ENCODE measurements at regions not wholly inside any gene's neighbourhood (a gene's known extent, or its start where the extent isn't known, plus 50 kb on each side); places are given as distances from the start of the nearest gene placed in this dataset.

DNA sequence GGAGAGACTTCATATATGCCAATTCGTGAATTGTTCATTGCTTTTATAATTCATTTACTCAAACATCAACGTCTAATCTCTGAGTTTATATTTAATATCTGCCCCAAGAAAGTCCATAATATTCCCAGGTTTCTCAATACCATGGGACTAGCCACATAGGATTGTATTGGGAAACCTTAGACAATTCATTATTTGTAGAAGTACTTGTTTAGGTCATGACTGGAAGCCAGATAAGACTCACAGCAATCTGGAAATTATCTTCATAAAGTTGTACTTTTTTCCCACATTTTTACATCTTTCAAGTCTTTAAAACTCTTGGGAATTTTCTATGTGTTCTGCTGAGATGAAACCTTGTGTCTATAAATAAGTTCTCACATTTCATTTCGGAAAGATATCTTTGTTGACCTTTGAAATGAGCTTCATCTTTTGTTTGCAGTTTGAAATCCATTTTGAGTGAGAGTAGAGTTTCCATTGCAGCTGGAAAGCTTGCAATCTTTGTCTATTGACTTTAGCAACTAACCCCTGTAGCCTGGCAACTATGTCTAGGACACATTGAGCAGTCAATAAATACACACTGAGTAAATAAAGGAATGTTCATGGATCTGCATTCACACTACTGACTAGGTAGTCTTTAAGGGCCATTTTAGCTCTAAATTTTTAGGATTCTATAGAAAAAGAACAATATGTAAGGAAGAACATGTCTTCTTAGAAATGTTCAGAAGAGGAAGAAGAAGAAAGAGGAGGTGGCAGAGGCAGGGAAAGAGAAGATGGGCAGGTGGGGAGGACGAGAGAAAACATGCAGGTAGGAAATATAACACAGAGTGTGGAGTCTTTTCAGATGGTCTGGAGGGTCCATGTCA is 154.4 kb downstream of the LRIG3 start:
- DNase-seq: no peak
- ATAC-seq (ENCODE audit: low read depth in 2 of 2): no peak
- peaks cover 6 to 16% (median 10%) of the 10 kb centered on the region in 7 donors for H3K9me3 Mint-ChIP-seq
- no peaks in the 10 kb centered on the region for H3K4me1 Mint-ChIP-seq
- no peaks in the 10 kb centered on the region for H3K27me3 Mint-ChIP-seq
- H3K36me3 Mint-ChIP-seq: no peaks in the 10 kb centered on the region
- H3K4me3 Mint-ChIP-seq: no peak overlapping the region
- H3K27ac Mint-ChIP-seq: no peak overlapping the region

DNA sequence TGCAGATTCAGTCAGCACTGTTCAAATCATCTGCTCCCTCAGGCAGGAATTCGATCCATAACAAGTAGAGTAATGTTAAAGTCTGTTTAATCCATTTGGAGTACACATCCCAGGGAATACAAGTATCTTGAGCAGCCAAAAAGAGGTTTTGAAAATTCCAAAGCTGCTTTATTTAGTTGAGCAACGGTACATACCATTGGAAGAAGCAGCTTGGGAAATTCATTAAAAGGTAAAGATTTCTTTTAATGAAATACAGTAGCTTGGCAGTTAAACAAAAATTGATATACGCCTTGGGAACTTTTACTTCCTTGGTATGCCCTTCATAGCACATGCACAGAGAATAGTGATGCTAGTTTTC is 153.8 kb downstream of the LRIG3 start:
- Mint-ChIP-seq H3K9me3 (peaks cover 7 to 16% (median 10%) of the 10 kb centered on the region in 7 donors), H3K27ac (no peak overlapping the region), H3K4me3 (no peak overlapping the region), H3K36me3 (no peaks in the 10 kb centered on the region), H3K4me1 (no peaks in the 10 kb centered on the region), H3K27me3 (no peaks in the 10 kb centered on the region)
- DNase-seq (no peak), ATAC-seq (ENCODE audit: low read depth in 2 of 2) (no peak)

DNA sequence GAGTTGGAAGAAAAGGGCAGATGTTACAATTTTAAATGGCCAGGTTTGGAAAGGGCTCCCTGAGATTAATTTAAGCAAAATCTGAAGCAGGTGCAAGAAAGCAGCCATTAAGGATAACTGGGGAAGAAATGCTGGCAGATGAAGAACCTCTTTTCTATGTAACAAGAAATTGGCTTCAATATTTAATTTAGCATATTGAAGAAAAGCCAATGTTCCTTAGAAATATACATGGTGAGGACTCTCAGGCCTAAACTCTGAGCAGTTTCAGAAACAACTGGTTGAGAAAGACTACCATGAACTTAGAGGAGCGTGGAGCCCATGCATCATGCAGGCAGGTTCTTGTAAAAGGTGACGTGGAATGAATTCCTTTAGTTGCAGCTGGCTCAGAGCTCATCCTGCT is 152.8 kb downstream of the LRIG3 start:
- Mint-ChIP-seq H3K4me1 (no peaks in the 10 kb centered on the region), H3K4me3 (no peak overlapping the region), H3K9me3 (peaks cover 7 to 16% (median 10%) of the 10 kb centered on the region in 7 donors), H3K36me3 (no peaks in the 10 kb centered on the region), H3K27ac (no peak overlapping the region), H3K27me3 (no peaks in the 10 kb centered on the region)
- no peak for DNase-seq
- no peak for ATAC-seq (ENCODE audit: low read depth in 2 of 2)

DNA sequence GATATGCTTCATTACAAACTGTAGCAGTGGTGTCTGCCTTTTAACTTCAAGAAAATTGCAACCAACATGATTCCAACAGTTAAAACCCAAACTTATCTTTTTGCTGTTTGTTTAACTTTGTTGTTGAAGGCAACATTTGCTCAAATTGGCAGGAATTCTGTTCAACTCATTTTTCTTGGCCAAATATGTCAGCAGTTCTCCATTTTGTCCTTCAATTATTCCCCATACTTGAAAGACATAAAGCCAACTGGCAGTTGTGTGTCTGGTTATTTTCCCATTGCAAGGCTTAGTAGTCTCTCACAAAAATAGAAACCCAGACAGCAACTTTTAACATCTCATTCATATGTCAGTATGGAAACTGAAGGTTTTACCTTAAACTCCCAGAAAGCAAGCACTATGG is 146.3 kb downstream of the LRIG3 start:
- DNase-seq: no peak
- Mint-ChIP-seq H3K27ac (no peak overlapping the region), H3K27me3 (no peaks in the 10 kb centered on the region), H3K36me3 (no peaks in the 10 kb centered on the region), H3K9me3 (peaks cover 3 to 11% (median 4%) of the 10 kb centered on the region in 7 donors), H3K4me1 (no peaks in the 10 kb centered on the region), H3K4me3 (no peak overlapping the region)
- ATAC-seq (ENCODE audit: low read depth in 2 of 2): no peak

DNA sequence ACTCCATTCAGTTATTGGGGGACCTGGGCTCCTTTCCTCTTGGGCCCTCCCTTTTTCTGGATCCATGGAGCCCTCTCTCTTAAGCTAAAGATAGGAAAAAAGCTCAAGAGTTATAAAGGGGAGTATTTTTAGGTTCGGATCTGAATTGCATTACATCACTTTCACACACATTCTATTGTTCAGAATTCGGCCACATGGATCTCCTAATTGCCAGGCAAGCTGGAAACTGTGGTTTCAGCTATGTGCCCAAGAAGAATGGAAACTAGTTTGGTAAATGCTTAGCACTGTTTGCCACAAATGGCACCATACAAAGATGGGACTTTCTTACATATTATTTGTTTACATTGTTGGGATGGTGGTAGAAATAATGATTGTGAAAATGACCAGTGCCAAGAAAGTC is 145.6 kb downstream of the LRIG3 start:
- H3K9me3 Mint-ChIP-seq: peaks cover 0 to 7% (median 3%) of the 10 kb centered on the region in 7 donors
- H3K4me3 Mint-ChIP-seq: no peak overlapping the region
- ATAC-seq (ENCODE audit: low read depth in 2 of 2): no peak
- H3K27me3 Mint-ChIP-seq: no peaks in the 10 kb centered on the region
- H3K27ac Mint-ChIP-seq: no peak overlapping the region
- H3K4me1 Mint-ChIP-seq: no peaks in the 10 kb centered on the region
- DNase-seq: no peak
- no peaks in the 10 kb centered on the region for H3K36me3 Mint-ChIP-seq

DNA sequence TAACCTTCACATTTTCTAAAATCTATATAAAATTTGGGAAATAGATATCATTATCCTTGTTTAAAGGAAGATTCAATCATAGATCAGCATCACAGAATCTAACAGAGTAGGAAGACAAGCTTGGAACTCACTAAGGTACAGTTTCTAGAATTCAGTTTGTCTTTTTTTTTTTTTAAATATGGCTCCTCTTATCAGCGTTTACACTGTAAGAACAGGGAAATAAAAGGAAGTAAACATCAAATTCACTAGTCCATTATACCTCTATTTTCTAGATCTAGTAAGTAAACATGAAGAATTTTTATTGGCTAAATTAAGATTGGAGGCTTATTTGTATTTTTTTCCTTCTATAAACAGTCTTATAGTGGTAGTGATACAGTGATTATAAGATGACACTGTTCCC is 144.9 kb downstream of the LRIG3 start:
- H3K9me3 Mint-ChIP-seq: peaks cover 0 to 7% (median 4%) of the 10 kb centered on the region in 7 donors
- H3K27ac Mint-ChIP-seq: no peak overlapping the region
- no peak for DNase-seq
- no peak for ATAC-seq (ENCODE audit: low read depth in 2 of 2)
- no peaks in the 10 kb centered on the region for H3K27me3 Mint-ChIP-seq
- no peaks in the 10 kb centered on the region for H3K4me1 Mint-ChIP-seq
- no peak overlapping the region for H3K4me3 Mint-ChIP-seq
- no peaks in the 10 kb centered on the region for H3K36me3 Mint-ChIP-seq

DNA sequence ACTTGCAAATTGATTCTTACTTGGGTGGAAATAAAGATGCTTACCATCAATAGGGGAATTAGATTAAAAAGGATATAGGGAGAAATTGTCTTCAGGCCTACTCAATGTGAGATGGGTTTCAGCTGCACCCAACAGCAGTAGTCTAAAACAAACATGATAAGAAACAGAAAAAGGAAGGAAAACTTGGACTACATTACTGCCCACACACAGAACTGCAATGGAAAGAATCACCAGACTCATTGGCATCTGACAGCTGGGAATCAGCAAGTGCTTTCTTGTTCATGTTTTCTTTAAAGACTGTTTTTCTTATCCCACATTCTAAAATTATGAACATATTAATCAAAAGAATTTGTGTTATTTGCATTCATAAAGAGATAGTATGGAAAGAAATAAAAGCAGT is 144.2 kb downstream of the LRIG3 start:
- Mint-ChIP-seq H3K4me1 (no peaks in the 10 kb centered on the region), H3K27me3 (no peaks in the 10 kb centered on the region), H3K27ac (no peak overlapping the region), H3K4me3 (no peak overlapping the region), H3K36me3 (no peaks in the 10 kb centered on the region), H3K9me3 (peaks cover 0 to 5% (median 4%) of the 10 kb centered on the region in 7 donors)
- ATAC-seq (ENCODE audit: low read depth in 2 of 2) (no peak), DNase-seq (no peak)

DNA sequence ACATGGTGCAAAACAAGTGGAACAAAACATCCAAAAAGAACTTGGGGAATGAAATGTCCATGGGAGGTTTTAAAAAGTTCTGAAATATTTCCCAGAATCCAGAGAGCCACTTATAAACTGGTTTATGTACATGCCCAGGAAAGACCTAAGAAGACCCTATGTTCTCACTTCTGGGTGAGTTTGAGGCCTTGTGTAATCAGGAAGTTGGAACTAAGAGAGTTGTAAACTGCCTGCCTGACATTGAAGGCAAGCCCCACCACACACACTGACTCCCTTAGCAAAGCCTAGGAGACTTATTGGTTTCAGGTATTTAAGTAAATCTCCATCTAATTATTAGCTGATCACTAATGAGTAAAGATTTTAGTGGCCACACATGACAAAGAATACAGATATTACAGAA is 142.5 kb downstream of the LRIG3 start:
- H3K27me3 Mint-ChIP-seq: no peaks in the 10 kb centered on the region
- H3K36me3 Mint-ChIP-seq: no peaks in the 10 kb centered on the region
- ATAC-seq (ENCODE audit: low read depth in 2 of 2): no peak

DNA sequence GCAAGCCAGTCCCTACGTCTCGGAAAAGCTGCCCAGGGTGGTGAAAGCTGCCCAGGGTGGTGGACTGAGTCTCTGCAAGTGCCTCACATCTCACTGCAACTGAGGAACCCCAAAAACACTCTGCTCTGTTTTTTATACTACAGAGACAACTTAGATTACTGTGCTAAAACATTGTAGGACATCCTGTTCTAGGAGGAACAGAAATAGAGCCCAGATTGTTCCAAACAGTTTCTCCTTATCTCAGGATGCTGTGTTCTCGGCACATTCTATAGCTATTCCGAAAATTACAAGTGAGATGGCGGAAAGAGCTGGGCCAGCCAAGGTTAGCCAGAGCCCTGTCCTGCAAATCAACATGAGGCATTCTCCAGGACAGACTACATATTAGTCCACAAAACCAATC is 138.7 kb downstream of the LRIG3 start:
- no peak for ATAC-seq (ENCODE audit: low read depth in 2 of 2)
- no peak for DNase-seq
- Mint-ChIP-seq H3K27ac (no peak overlapping the region), H3K27me3 (no peaks in the 10 kb centered on the region), H3K4me1 (no peaks in the 10 kb centered on the region), H3K9me3 (peaks cover 0 to 11% (median 5%) of the 10 kb centered on the region in 7 donors), H3K4me3 (no peak overlapping the region), H3K36me3 (no peaks in the 10 kb centered on the region)

More for the DNA sequence above, 142.5 kb downstream of the LRIG3 start:
- no peak for DNase-seq
- peaks cover 0 to 7% (median 4%) of the 10 kb centered on the region in 7 donors for H3K9me3 Mint-ChIP-seq
- no peaks in the 10 kb centered on the region for H3K4me1 Mint-ChIP-seq
- no peak overlapping the region for H3K4me3 Mint-ChIP-seq
- no peak overlapping the region for H3K27ac Mint-ChIP-seq

DNA sequence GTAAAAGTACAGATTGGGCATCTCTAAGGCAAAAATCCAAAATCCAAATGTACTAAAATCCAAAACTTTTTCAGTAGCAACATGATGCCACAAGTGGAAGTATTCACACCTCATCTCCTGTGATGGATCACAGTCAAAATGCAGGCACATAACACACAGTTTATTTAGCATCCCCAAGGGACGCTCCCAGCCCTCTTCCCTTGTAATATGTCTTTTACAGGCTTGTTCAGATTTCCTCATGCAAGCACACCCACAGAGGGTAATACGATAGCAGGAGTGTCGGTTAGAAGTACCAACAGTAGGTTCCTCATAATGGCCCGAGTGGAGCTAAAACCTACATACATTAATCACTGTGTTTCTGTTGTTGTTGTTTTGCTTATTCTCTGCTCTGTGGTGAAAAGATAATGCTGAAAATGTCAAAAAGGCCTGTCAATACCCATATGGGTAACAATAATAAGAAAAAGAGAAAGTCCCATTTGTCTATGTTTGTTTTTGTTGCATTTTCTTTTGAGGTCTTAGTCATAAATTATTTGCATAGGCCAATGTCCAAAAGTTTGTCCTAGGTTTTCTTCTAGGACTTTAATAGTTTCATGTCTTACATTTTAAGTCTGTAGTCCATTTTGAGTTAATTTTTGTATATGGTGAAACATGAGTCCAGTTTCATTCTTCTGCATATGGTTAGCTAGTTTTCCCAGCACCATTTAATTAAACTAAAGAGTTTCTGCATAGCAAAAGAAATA is 133.1 kb downstream of the LRIG3 start:
- Mint-ChIP-seq H3K27ac (no peak overlapping the region), H3K4me1 (no peaks in the 10 kb centered on the region), H3K4me3 (no peak overlapping the region), H3K36me3 (no peaks in the 10 kb centered on the region), H3K27me3 (no peaks in the 10 kb centered on the region), H3K9me3 (peaks cover 2 to 13% (median 8%) of the 10 kb centered on the region in 7 donors)
- no peak for ATAC-seq (ENCODE audit: low read depth in 2 of 2)
- no peak for DNase-seq

DNA sequence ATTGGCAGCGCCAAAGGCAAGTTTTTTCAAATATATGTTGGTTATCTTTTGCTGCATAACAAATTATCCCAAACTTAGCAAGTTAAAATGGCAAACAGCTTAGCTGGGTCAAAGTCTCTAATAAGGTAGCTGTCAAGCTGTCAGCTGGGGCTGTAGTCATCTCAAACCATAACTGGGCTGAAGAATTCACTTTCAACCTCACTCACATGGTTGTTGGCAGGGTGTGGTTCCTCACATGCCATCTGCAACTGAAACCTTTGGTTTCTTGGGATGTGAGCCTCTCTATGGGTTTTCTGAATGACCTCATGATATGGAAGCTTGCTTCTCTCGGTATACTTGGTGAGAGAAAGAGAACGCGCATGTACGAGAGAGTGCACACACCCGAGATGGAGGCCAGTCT is 125.4 kb downstream of the LRIG3 start:
- Mint-ChIP-seq H3K4me3 (no peak overlapping the region), H3K9me3 (peaks cover 4 to 23% (median 10%) of the 10 kb centered on the region in 7 donors), H3K27me3 (no peaks in the 10 kb centered on the region), H3K36me3 (no peaks in the 10 kb centered on the region), H3K27ac (no peak overlapping the region), H3K4me1 (no peaks in the 10 kb centered on the region)
- DNase-seq (no peak), ATAC-seq (ENCODE audit: low read depth in 2 of 2) (no peak)

DNA sequence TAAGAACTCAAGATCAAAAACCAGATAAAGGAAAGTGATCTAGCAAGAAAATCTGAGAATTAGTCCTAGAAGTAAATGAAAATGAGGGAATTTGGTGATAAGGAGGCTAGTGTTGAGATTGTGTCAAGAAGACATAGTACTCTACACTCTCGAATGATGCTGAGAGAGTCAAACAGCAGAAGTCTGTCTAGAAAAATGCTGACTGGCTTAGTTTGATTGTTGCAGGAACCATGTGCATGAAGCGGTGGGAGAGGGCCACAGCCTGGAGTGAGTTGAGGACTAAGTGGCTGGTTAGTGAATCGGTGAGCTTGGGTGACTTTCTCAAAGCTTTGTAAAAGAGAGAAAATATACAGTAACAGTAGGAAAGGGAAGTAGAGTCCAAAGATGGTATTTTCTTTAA is 124.5 kb downstream of the LRIG3 start:
- Mint-ChIP-seq H3K27ac (no peak overlapping the region), H3K27me3 (no peaks in the 10 kb centered on the region), H3K4me1 (no peaks in the 10 kb centered on the region), H3K9me3 (peaks cover 4 to 31% (median 12%) of the 10 kb centered on the region in 7 donors), H3K36me3 (no peaks in the 10 kb centered on the region), H3K4me3 (no peak overlapping the region)
- no peak for ATAC-seq (ENCODE audit: low read depth in 2 of 2)
- no peak for DNase-seq

DNA sequence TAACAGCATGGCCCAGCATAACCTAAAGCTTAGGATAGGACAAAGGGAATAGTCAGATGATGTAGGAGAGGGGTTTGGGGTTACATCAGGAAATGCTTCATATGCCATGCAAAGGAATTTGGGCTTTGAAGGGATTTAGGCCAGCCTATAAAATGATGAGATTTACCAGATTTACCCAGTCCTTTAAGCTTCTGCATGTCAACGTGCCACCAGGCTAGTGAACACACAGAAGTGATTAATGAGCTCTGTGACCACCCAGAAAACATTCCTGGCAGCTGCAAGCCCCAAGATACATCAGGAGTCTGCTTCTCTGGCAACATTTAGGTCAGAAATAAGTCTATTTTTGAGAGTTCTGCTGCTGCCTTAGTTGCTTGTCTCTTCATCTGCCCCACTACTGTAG is 118.3 kb downstream of the LRIG3 start:
- Mint-ChIP-seq H3K36me3 (no peaks in the 10 kb centered on the region), H3K27me3 (no peaks in the 10 kb centered on the region), H3K27ac (no peak overlapping the region), H3K4me3 (no peak overlapping the region), H3K4me1 (no peaks in the 10 kb centered on the region), H3K9me3 (peaks cover 4 to 27% (median 12%) of the 10 kb centered on the region in 7 donors)
- no peak for ATAC-seq (ENCODE audit: low read depth in 2 of 2)
- DNase-seq: no peak

DNA sequence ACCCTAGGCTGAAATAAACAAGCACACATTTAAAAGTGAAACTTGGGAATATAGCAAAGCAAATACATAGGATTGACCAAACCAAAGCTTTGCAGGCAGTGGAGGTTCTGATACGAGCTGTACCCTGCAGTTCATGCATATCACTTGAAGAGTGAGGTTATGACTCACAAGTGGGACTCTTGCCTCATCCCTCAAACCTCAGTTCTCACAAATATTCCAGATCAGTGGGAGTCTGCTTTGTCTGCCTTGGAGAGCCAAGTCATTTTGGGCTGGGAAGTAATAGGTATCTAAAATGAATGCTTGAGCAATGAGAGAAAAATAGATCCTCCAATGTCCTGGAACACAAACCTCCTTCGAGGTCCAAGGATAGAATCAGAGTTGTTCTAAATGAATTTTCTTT is 116.4 kb downstream of the LRIG3 start:
- Mint-ChIP-seq H3K27ac (no peak overlapping the region), H3K27me3 (no peaks in the 10 kb centered on the region), H3K9me3 (peaks cover 0 to 20% (median 5%) of the 10 kb centered on the region in 7 donors), H3K4me3 (no peak overlapping the region), H3K4me1 (no peaks in the 10 kb centered on the region), H3K36me3 (no peaks in the 10 kb centered on the region)
- no peak for DNase-seq
- no peak for ATAC-seq (ENCODE audit: low read depth in 2 of 2)
